Osteoblast (primary cell): ENCODE measurements at regions not wholly inside any gene's neighbourhood (a gene's known extent, or its start where the extent isn't known, plus 50 kb on each side); places are given as distances from the start of the nearest gene placed in this dataset.

ENCODE experiments used
- DNase-seq: peaks from one replicate; pipeline ENCODE4 v3.0.0; 2011; ENCODE audit warnings: low spot score, mixed read lengths; ENCODE audit not compliant: insufficient read length; ENCODE audit errors: missing footprints
- H2AFZ ChIP-seq: 2 replicates; pipeline ENCODE4 v1.6.0; 2011; ENCODE audit warnings: mild to moderate bottlenecking, low read length
- H3K27ac ChIP-seq: 2 replicates; pipeline ENCODE4 v1.5.1; 2011; ENCODE audit warnings: mild to moderate bottlenecking, low read depth, low read length, moderate library complexity
- H3K27me3 ChIP-seq: 2 replicates; pipeline ENCODE4 v1.6.0; 2012; ENCODE audit warnings: mild to moderate bottlenecking, control low read depth, inconsistent platforms, low read length, moderate library complexity; ENCODE audit not compliant: insufficient read depth
- H3K36me3 ChIP-seq: 2 replicates; pipeline ENCODE4 v1.5.1; 2011; ENCODE audit warnings: mild to moderate bottlenecking, low read length, control low read depth, moderate library complexity; ENCODE audit not compliant: insufficient read depth
- H3K4me1 ChIP-seq: 2 replicates; pipeline ENCODE4 v1.5.1; 2011; ENCODE audit warnings: mild to moderate bottlenecking, low read length, control low read depth, moderate library complexity; ENCODE audit not compliant: insufficient read depth
- H3K4me2 ChIP-seq: 2 replicates; pipeline ENCODE4 v1.6.0; 2011; ENCODE audit warnings: mild to moderate bottlenecking, low read length; ENCODE audit not compliant: insufficient read depth
- H3K4me3 ChIP-seq: fragments of 200-600 bp; sonication (generic); 3 replicates; pipeline ENCODE4 v1.5.1; 2012; ENCODE audit warnings: mild to moderate bottlenecking, low read length, inconsistent platforms; ENCODE audit not compliant: insufficient read depth
- H3K79me2 ChIP-seq: 2 replicates; pipeline ENCODE4 v1.6.0; 2012; ENCODE audit warnings: mild to moderate bottlenecking, low read length, control low read depth, inconsistent platforms; ENCODE audit not compliant: insufficient read depth
- H3K9me3 ChIP-seq: 2 replicates; pipeline ENCODE4 v1.5.1; 2011; ENCODE audit warnings: low read depth, low read length, control low read depth
- H4K20me1 ChIP-seq: 2 replicates; pipeline ENCODE4 v1.6.0; 2012; ENCODE audit warnings: mild to moderate bottlenecking, low read length, control low read depth; ENCODE audit not compliant: insufficient read depth
- CTCF ChIP-seq: IDR thresholded peaks from 2 replicates; pipeline ENCODE4 v1.5.1; 2011; ENCODE audit warnings: mild to moderate bottlenecking, low read depth, low read length, moderate library complexity; ENCODE audit errors: extremely low read depth

GRCh38 chr1:242743983-242744780 is 219.7 kb upstream of the PLD5 start:
- H2AFZ ChIP-seq, result no peak overlapping the region
- no peak overlapping the region for H3K27ac ChIP-seq
- H3K27me3 ChIP-seq, result no peaks in the 10 kb centered on the region
- no peak for TF ChIP-seq CTCF
- H4K20me1 ChIP-seq, result no peaks in the 10 kb centered on the region
- H3K36me3 ChIP-seq, result no peaks in the 10 kb centered on the region
- no peak overlapping the region for H3K4me2 ChIP-seq
- peaks cover 3% of the 10 kb centered on the region for H3K9me3 ChIP-seq
- DNase-seq, result no peak
- H3K4me1 ChIP-seq, result no peaks in the 10 kb centered on the region
- H3K79me2 ChIP-seq, result no peaks in the 10 kb centered on the region
- no peak overlapping the region for H3K4me3 ChIP-seq

- no peaks in the 10 kb centered on the region for H3K4me1 ChIP-seq
Measured at GRCh38 chr1:242738702-242739645, 214.5 kb upstream of the PLD5 start.

GRCh38 chr1:242736611-242737010 is 212.1 kb upstream of the PLD5 start:
- H3K79me2 ChIP-seq, result no peaks in the 10 kb centered on the region
- no peaks in the 10 kb centered on the region for H3K9me3 ChIP-seq
- no peak for TF ChIP-seq CTCF
- DNase-seq, result no peak
- no peaks in the 10 kb centered on the region for H4K20me1 ChIP-seq
- H3K4me2 ChIP-seq, result no peak overlapping the region
- H3K27ac ChIP-seq, result no peak overlapping the region
- H3K36me3 ChIP-seq, result no peaks in the 10 kb centered on the region
- H3K4me3 ChIP-seq, result no peak overlapping the region
- H3K27me3 ChIP-seq, result no peaks in the 10 kb centered on the region
- no peaks in the 10 kb centered on the region for H3K4me1 ChIP-seq
- H2AFZ ChIP-seq, result no peak overlapping the region

More at GRCh38 chr1:242738702-242739645, 214.5 kb upstream of the PLD5 start:
- no peak for TF ChIP-seq CTCF
- Histone ChIP-seq H3K79me2 (no peaks in the 10 kb centered on the region), H3K4me3 (no peak overlapping the region), H4K20me1 (no peaks in the 10 kb centered on the region), H2AFZ (no peak overlapping the region), H3K27me3 (no peaks in the 10 kb centered on the region), H3K4me2 (no peak overlapping the region), H3K36me3 (no peaks in the 10 kb centered on the region), H3K27ac (no peak overlapping the region), H3K9me3 (no peaks in the 10 kb centered on the region)
- DNase-seq, result no peak

- Histone ChIP-seq H3K4me1 (no peaks in the 10 kb centered on the region), H2AFZ (no peak overlapping the region), H3K36me3 (no peaks in the 10 kb centered on the region), H3K79me2 (no peaks in the 10 kb centered on the region), H3K4me3 (no peak overlapping the region), H3K4me2 (no peak overlapping the region), H3K27ac (no peak overlapping the region), H4K20me1 (no peaks in the 10 kb centered on the region), H3K9me3 (peaks cover 1% of the 10 kb centered on the region), H3K27me3 (no peaks in the 10 kb centered on the region)
- no peak for TF ChIP-seq CTCF
- DNase-seq, result no peak
Measured at GRCh38 chr1:242735323-242735722, 210.8 kb upstream of the PLD5 start.
